HG03095 (cell line): ENCODE measurements at regions not wholly inside any gene's neighbourhood (a gene's known extent, or its start where the extent isn't known, plus 50 kb on each side); places are given as distances from the start of the nearest gene placed in this dataset.

Experiments
- ATAC-seq: cut with Tn5 transposase; IDR thresholded peaks from one replicate; pipeline ENCODE4 v1.9.1; 2021; ENCODE audit warnings: moderate library complexity; ENCODE audit not compliant: unreplicated experiment

DNA sequence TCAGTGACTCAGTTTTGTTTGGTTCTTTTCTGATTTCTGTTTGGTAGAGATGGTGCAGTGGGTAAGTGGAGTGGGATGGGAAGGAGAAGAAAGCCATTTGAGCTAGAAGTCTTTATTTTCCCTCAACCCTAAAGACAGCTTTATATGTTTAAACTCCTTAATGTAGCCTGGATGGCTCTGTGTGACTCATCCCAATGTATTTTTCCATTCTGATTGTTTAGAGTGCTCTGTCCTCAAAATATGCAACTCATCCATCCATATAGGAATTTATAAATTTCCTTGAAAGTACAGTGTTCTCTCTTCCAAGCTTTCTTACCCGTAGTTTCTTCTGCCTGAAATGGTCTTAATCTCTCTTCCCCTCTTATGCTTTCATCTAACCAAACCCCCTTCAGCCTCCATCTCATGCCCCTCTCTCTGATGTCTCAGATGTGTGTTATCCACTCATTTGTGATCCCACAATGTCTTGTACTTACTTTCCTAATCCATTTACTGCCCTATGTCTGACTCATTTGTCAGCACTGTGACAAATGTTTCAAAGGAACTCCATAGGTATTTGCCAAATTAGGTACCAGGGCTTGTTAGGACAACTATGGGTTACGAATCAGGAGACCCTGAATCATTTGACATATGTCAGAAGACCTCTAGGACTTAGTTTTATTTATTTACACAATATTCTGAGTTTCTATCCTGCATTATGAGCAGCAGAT lies 217.5 kb upstream of the SGCD start:
- no peak for ATAC-seq

DNA sequence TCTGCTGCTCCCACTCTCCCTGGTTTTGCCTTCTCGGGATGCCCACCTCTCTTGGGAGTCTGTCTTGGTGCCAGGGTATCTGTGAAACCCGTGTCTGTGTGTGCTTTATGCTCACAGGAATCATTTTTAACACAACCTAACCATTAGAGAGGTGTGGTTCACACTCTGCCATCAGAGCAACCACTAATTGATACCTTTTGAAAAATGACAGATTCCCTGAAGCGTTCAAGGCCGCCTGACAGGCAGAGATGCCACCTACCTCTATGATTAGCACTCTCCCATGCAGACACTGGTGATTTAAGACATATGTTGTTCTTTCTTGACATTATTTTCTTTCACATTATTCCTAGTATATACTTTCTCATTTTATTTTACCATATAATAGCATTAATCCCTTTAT lies 207.3 kb upstream of the SGCD start:
- ATAC-seq = no peak

DNA sequence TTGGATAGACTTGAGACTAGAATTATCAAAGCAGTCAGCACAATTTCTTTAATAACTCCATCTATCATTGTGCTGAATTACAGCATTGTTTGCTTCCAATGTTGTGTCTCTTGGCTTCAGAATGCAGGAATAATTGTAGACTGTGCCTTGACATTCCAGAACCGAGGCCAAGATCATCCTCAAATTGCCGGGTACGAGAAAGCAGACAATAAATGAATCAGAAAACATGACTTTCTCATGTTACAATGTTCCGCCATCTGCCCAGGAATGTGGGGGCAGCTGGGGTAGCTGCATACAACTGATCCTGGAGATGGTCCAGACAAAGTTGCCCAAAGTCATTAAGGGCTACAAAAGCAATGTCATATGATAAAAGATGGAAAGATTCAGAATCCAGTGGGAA lies 206.2 kb upstream of the SGCD start:
- no peak for ATAC-seq

DNA sequence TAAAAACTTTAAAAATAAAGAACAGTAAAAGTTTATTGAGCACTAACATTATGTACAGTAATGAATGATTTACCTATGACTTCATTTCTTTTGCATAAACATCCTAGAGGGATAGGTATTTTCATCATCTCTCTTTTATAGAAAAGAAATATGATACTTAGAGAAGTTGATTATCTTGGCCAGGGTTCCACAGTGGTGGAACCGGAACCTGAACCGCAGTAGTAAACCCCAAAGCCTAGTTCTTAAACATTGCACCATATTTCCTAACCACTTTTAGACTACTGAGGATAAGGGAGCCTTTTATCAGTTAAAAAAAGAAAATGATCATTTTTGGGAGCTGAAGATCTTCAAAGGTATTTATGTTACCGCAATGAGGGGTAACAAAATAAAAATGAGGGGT lies 205.7 kb upstream of the SGCD start:
- ATAC-seq = no peak

DNA sequence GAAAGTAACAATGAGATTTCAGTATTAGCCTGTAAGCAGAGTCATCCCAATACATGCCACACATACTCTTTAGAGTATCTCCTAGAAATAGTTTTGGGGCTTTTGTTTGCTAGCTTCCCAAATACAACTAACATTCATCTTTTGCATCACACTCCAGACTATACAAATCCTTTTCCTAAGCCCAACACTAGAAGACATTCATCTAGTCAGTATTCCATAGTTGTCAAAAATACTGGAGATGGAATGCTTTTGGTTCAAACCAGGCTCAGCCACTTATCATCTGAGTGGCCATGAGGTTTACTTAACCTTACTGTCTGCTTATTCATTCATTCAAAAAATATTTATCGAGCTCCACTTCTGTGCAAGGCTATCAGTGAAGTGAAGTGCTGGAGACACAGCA lies 205.1 kb upstream of the SGCD start:
- no peak for ATAC-seq

DNA sequence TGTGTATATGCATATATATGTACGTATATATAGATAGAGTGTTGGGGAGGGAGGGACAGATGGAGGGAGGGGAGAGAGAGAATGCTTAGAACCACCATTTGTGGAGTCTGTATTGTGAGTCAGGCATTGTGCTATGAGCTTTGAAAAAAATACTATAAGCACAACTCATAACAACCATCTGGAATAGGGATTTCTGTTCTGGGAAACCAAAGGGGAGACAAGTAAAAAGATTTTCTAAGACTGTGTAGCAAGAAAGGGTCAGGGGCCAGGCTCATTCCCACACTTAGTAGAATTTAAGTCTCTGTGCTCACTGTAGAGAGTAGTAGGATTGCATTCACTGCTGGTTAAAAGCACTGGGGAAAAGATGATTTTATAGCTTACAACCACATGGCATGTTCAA lies 202.3 kb upstream of the SGCD start:
- ATAC-seq = no peak

DNA sequence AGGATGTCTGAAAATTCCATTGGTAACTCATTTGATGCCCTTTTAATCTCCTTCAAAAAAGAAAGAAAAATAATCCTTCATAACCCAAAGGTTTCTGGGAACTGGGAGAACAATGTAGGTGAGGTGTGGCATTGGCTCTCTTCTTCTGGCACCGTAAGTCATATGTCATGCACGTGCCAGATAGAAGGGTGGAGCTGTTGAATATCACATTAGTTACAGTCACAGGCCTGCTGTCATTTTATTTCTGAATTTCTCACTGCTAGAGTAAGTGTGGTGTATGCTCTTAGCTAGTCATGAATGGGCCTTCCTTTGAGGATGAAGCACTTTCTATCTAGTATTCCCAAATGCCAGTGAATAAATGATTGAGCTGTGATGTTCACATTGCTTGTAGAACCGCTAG lies 201.8 kb upstream of the SGCD start:
- ATAC-seq = no peak

DNA sequence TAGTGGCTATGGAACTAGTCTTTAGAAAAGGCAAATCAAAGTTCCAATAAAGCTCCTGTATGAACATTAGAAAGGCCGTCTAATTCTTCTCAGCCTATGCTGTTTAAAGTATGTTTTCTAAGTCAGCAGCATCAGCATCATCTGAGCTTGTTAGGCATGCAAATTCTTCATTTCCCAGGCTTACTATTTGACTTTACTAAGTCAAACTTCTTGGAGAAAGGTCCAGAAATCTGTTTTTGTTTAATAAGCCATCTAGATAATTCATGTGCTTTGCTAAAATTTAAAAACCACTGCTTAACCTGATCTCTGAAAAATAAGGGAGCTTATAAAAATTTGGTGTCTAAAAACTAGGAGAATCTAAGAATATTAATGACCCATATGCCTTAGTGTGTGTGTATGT lies 200.2 kb upstream of the SGCD start:
- no peak for ATAC-seq

DNA sequence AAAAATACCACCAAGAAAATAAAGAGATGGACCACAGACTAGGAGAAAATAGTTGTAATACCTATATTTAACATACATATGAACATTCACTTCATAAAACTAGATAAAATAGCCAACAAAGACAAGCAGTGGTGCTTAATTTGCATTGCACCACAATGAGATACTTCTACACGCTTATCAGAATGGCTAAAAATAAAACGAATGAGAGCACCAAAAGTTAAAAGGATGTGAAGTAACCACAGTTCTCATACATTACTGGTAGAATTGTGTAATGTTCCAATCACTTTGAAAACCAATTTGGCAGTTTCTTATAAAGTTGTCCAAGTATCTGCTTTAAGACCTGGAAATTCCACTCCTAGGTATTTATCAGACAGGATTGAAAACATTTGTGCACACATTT lies 198.9 kb upstream of the SGCD start:
- ATAC-seq = peak; percentile 83

DNA sequence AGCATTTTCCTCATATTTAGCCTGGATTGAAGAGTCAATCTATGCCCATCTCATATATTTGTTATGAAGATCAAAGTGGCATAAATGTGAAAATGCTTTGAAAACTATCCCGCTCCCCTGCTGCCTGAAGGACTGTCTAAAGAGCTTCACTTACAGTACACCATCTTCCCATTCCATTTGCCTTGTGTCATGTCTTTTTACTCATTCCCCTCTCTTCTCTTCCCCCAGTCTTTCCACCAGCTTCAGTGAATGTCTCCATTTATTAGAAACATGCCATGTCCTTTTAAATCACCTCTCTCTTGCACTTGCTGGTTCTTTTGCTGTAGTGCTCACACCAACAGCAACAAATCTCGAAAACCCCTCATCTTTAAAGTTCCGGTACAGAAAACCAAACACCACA lies 192.7 kb upstream of the SGCD start:
- ATAC-seq = no peak

DNA sequence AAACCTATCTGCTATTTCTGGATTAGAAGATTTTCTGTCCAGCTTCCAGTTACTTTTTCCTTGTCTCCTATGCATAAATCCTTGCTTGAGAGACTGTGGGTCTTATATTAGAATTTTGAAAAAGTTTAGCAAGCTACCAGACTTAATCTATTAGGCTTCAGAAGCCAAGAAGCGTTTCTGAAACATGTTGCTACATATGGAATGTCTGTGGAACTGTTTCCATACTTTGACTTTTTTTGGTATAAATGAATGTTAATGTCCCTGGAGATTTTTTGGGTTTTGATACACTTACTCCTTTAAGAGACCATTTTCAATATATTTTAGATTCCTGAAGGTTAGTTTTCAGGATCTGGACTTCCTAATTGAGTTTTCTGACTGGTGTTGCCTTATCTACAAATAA lies 191.4 kb upstream of the SGCD start:
- no peak for ATAC-seq

DNA sequence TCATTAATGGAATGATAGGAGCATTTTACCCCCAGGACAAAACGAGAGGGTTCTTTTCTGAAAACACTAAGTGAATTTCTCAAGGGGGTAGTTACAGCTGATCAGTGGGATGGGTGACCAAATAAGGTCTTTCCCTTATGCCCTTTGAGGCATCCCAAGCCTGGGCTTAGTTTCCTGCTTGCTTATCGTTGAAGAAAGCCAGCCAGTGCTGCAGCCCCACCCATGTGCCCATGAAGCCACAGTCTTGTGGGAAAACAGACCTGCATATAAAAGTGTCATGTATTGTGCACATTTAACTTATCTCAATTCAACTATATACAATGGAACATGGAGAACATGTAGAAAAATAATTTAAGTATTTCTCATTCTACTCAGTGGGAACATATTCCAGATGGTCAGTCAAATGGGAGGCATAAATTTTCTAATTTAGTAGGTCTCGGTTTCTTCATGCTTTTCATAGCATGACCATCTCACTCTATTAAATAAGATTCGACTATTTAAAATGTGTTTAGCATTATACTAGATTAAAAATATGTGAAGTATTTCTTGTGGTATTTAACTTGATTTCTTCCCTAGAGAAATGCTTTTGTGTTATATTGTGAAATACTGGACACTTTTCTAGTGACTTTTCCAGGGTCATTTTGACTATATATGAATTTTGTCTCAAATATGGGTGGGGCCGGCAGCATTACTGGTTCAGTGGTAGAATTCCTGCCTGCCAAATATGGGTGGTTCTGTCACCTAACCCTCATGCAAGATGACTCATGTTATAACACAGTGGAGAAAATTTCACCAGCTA lies 189.7 kb upstream of the SGCD start:
- ATAC-seq = no peak

DNA sequence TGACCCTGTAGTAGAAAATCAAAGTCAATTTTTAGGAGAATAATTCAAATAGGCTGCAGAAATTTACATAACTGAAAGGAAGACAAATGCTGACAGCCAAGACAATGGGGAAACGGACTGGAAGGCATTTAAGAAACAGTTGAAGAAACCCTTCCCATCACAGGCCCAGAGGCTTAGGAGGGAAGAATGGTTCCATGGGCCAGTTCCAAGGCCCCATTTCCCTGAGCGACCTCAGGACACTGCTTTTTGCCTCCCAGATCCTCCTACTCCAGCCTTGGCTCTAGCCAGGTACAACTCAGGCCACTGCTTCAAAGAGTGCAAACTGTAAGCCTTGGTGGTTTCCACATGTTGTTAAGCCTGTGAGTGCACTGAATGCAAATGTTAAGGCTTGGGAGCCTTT lies 184.1 kb upstream of the SGCD start:
- no peak for ATAC-seq

DNA sequence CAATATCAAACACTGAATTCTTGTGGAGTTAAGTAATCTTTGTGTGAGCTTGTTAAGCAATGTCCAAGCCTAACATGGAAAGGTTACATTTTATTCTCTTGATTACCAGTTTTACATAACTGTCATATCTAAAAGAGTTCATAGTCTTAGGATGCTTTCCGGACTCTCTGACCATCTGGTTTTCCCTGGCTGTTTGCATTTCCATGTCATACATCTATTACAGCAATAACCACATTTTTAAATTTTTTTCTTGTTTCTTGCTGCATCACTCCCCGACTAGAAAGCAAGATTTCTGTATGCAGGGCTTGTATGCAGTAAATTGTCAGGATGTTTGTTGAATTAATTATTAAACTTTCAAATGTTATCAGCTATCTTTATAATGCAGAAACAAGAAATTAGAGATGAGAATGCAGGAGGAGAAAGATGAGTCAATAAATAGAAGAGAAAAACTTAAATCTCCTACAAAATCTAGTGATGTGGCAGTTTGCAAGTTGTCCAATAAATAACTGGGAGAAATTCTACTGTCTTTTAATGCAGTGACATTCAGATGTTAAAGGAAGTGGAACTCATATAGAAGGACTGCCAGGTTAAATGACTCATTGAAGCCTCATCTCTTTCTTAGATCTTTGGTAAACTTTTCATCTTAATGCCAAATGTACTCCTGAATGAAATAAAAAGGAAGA lies 179.6 kb upstream of the SGCD start:
- ATAC-seq = no peak

DNA sequence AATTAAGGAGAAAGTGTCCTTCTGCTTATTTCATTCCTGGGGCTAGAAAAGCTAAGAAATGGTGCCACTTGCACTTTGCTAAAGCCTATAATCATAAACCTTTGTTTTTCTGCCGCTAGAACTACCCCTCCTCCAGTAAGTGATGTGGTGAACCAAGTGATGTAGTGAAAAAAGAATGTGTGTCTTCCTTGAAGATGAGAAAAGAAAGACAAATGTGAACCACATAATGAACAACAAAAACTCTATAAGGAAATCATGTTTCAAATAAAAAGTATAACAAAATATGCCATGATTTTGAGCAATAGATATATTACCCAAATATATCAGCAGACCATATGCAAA lies 179.0 kb upstream of the SGCD start:
- ATAC-seq = no peak

DNA sequence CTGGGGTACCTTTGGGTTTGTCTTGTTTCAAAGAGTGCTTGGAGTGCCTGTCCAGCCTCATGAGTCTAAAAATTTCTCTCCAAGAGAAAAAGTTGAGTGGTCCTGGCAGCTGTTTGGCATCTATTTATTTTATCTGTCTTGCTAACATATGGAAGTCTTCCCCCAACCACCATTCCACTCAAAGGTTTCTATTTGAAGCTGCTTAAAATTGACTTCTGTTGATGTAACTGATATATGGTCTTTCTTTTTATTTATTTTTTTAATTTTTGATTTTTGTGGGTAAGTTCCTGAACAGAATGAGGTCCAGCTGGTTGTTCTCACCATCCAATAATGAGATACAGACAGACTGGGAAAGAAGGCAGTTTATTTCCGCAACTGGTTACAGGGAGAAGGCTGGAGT lies 178.7 kb upstream of the SGCD start:
- no peak for ATAC-seq

DNA sequence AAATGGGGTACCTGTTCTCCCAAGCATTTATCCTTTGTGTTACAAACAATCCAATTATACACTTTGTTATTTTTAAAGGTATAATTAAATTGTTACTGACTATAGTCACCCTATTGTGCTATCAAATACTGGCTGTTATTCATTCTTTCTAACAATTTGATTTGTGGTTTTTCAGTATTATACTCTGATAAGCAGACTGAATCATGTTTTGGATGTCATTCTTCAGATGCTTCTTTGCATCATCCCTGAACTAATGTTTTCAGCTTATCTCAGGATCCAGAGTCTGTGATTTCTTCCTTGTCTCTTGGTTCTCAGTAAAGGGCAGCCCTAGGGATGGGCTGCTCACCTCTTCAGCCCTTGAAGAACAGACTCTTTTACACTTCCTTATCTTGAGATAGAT lies 177.8 kb upstream of the SGCD start:
- ATAC-seq = no peak

DNA sequence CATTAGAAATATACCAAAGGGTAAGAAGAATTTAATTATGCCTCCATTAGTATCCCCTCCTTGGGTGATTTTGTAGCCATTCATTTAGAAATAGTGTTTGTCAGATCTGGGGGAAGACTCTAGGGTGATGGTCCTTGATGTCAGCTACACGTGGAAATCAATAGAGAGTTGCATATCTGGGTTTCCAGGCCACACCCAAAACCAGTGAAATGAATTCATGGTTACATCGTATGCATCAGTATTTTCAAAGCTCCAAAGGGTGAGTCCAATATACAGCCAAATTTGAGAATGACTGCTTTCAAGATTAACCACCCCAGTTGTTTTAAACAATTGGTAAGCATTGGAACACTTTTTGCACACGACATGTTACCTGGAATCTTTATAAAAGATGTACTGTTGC lies 173.4 kb upstream of the SGCD start:
- ATAC-seq = no peak

DNA sequence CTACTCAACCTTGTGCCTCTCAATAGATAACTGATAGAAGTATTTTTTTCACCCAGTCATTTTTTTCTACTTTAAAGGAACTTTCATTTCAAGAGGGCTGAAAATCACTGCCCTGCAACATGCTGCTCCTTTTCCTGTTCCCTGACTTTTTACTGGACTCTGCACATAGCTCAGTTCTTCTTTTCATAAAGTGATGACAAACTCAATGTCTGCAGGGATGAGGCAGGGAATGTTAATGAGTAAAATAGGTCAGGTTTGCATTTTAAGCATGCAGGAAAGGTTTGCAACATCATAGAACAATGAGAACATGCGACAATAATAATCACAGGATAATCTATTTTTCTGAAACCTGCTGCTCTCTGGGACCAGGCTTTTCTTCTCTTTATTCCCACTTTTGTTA lies 172.2 kb upstream of the SGCD start:
- ATAC-seq = no peak

DNA sequence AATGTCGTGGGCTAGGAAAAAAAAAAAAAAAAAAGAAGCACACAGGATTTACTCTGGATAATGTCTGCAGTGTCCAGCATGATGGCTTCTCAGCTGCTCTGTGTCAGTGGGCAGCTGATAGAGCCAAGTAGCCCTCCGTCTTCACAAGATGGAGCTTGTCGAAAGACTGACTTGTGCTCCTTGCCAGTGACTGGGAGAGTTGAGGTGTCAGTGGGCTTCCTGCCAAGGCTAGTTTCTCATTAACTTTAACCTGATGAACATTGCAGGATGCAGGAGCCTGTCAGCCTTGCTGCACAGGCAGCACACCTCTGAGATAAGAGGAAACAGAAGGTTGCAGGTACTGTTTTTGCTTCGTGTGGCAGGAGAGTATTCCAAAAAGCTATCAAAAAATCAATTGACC lies 171.4 kb upstream of the SGCD start:
- no peak for ATAC-seq

DNA sequence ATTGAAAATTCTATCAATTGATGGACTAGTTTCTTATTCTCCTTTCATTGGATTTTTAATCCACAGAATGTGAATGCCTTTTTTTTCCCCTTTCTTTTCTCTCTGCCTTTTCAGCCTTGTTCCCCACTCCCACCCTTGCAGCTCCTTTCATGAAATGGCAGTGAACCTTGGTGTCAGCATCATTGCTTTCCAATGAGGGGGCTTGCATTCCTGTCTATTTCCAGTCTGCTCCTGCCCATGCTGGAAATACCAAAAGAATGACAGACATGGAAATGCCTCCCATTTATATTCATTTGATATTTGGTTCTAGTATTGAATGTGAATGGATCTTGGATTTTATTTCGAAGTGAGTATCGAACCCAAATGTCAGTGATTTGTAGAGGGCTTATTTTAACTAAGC lies 162.7 kb upstream of the SGCD start:
- no peak for ATAC-seq

DNA sequence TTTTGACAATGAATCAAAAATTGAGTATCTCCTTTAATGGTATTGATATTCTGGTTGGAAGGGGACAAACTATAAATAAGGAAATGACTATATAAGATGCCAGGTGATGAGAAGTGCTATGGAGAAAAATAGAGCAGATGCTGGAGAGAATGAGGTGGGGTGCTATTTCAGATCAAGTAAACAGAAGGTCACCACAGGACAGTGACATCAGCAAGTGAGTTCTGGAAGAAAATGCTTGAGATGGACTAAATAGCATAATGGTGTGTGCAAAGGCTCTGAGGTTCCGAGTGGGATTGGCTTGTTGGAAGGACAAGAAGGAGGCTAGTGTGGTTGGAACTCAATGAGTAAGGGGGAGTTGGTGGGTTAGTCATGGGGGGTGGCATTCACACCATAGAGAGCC lies 157.5 kb upstream of the SGCD start:
- no peak for ATAC-seq
